ENCODE measurements at regions not wholly inside any gene's neighbourhood (a gene's known extent, or its start where the extent isn't known, plus 50 kb on each side); places are given as distances from the start of the nearest gene placed in this dataset.

GRCh38 chr2:146037334-146037870 lies 1517.5 kb upstream of the ZEB2 start:
- TF ChIP-seq CTCF (conservative IDR thresholded peaks at IDR 0.05; ENCODE audit: low read depth in 2 of 2) (no peak), CREB1 (CRISPR knock-in tag; IDR thresholded peaks at IDR 0.05; ENCODE audit: low read depth) (no peak), REST (IDR thresholded peaks at IDR 0.05; ENCODE audit: unreplicated experiment) (no peak), NANOG (IDR thresholded peaks at IDR 0.05; ENCODE audit: borderline replicate concordance) (no peak), ZNF114 (CRISPR knock-in tag; IDR thresholded peaks at IDR 0.05) (no peak), EZH2phosphoT487 (IDR thresholded peaks at IDR 0.05; ENCODE audit: unreplicated experiment) (no peak)

Measured in GM23338 (cell line).